H1 (cell line): ENCODE measurements at regions not wholly inside any gene's neighbourhood (a gene's known extent, or its start where the extent isn't known, plus 50 kb on each side); places are given as distances from the start of the nearest gene placed in this dataset.

Experiments used
- CREB1 ChIP-seq: IDR thresholded peaks from 2 replicates; pipeline ENCODE4 v1.6.1; 2012; ENCODE audit warnings: inconsistent platforms
- EGR1 ChIP-seq: IDR thresholded peaks from 2 replicates; pipeline ENCODE4 v1.6.1; 2011; ENCODE audit warnings: low read depth, low read length, borderline replicate concordance
- KDM5A ChIP-seq: fragments of 200-600 bp; IDR thresholded peaks from 2 replicates; pipeline ENCODE4 v1.7.1; 2012; ENCODE audit warnings: mild to moderate bottlenecking, low read length, inconsistent platforms, mixed read lengths
- NRF1 ChIP-seq: IDR thresholded peaks from 2 replicates; pipeline ENCODE4 v1.6.1; 2011; ENCODE audit warnings: mild to moderate bottlenecking, low read depth, low read length, improper control_type of control experiment
- PHF8 ChIP-seq: fragments of 200-600 bp; sonication (generic); conservative IDR thresholded peaks from 2 replicates; pipeline ENCODE4 v1.7.1; 2012; ENCODE audit warnings: low read depth, mild to moderate bottlenecking, inconsistent platforms, low read length, moderate library complexity
- POLR2A ChIP-seq, 2 experiments: IDR thresholded peaks; 1 replicate in 1 of 2; 2 replicates in 1 of 2; pipeline ENCODE4 v1.6.1; 2011; ENCODE audit warnings: low read depth in 2 of 2, low read length in 2 of 2, mild to moderate bottlenecking in 2 of 2; ENCODE audit errors: control extremely low read depth in 1 of 2
- POLR2AphosphoS5 ChIP-seq: IDR thresholded peaks from 2 replicates; pipeline ENCODE4 v1.6.1; 2011; ENCODE audit warnings: low read depth, low read length
- TAF1 ChIP-seq: IDR thresholded peaks from 2 replicates; pipeline ENCODE4 v1.6.1; 2011; ENCODE audit warnings: mild to moderate bottlenecking, low read depth, low read length
- TCF12 ChIP-seq: IDR thresholded peaks from 2 replicates; pipeline ENCODE4 v1.6.1; 2011; ENCODE audit warnings: low read depth, mild to moderate bottlenecking, low read length
- ZNF274 ChIP-seq: IDR thresholded peaks from 2 replicates; pipeline ENCODE4 v1.7.0; 2012; ENCODE audit warnings: low read length, borderline replicate concordance; ENCODE audit errors: extremely low read depth
- TF ChIP-seq, protein P1 (sequence below), 3 experiments: IDR thresholded peaks; 1 replicate in 2 of 3; 2 replicates in 1 of 3; pipeline versions ENCODE4 v1.5.1 to v1.6.1; 2011; ENCODE audit warnings: low read length in 3 of 3, mild to moderate bottlenecking in 3 of 3, inconsistent platforms in 2 of 3, low read depth in 1 of 3, moderate library complexity in 1 of 3; ENCODE audit not compliant: insufficient read depth in 1 of 3; ENCODE audit errors: control extremely low read depth in 1 of 3
- TF ChIP-seq, protein P2 (sequence below): IDR thresholded peaks from 2 replicates; pipeline ENCODE4 v1.6.1; 2012; ENCODE audit warnings: inconsistent platforms

DNA sequence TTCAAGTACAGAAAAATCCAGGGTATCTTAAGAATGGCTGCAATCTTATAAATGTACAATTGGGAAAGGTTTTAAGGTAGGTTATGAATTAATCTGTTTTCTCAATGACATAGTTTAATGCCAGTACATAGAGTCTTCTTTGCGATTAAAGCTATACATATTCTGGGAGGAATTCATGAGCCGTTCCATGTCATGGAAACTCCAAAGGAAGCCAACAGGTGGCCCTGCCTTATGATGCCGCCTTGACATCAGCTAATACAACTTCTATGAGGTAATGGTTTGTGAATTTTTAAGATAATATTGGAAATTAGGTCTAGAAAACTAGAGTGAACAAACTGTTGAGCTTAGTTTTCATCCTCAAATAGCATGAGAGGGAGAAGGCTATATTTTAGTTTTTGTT lies 713.4 kb downstream of the EFNA5 start:
- TF ChIP-seq CREB1 (no peak), POLR2A (IDR thresholded peaks at IDR 0.05; ENCODE audit: control extremely low read depth in 1 of 2, low read depth in 2 of 2, low read length in 2 of 2) (no peak), PHF8 (no peak), POLR2AphosphoS5 (no peak), ZNF274 (no peak), NRF1 (no peak), TAF1 (no peak), KDM5A (no peak), TCF12 (no peak), EGR1 (no peak)
- TF ChIP-seq, protein P1, sequence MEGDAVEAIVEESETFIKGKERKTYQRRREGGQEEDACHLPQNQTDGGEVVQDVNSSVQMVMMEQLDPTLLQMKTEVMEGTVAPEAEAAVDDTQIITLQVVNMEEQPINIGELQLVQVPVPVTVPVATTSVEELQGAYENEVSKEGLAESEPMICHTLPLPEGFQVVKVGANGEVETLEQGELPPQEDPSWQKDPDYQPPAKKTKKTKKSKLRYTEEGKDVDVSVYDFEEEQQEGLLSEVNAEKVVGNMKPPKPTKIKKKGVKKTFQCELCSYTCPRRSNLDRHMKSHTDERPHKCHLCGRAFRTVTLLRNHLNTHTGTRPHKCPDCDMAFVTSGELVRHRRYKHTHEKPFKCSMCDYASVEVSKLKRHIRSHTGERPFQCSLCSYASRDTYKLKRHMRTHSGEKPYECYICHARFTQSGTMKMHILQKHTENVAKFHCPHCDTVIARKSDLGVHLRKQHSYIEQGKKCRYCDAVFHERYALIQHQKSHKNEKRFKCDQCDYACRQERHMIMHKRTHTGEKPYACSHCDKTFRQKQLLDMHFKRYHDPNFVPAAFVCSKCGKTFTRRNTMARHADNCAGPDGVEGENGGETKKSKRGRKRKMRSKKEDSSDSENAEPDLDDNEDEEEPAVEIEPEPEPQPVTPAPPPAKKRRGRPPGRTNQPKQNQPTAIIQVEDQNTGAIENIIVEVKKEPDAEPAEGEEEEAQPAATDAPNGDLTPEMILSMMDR (IDR thresholded peaks at IDR 0.05; ENCODE audit: control extremely low read depth in 1 of 3, insufficient read depth in 1 of 3, low read depth in 1 of 3, low read length in 3 of 3), result no peak
- TF ChIP-seq, protein P2, sequence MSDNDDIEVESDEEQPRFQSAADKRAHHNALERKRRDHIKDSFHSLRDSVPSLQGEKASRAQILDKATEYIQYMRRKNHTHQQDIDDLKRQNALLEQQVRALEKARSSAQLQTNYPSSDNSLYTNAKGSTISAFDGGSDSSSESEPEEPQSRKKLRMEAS, result no peak
